ENCODE measurements at regions not wholly inside any gene's neighbourhood (a gene's known extent, or its start where the extent isn't known, plus 50 kb on each side); places are given as distances from the start of the nearest gene placed in this dataset.

GRCh38 chr11:37406651-37407050 lies 808.6 kb upstream of the RAG2 start:
- no peak for DNase-seq (ENCODE audit: extremely low read depth in 1 of 2, low read depth in 1 of 2)

GRCh38 chr11:37404231-37404630 lies 806.2 kb upstream of the RAG2 start:
- no peak for DNase-seq (ENCODE audit: extremely low read depth in 1 of 2, low read depth in 1 of 2)

GRCh38 chr11:37402663-37403062 lies 804.6 kb upstream of the RAG2 start:
- no peak for DNase-seq (ENCODE audit: extremely low read depth in 1 of 2, low read depth in 1 of 2)

GRCh38 chr11:37394236-37394870 lies 796.3 kb upstream of the RAG2 start:
- DNase-seq (ENCODE audit: extremely low read depth in 1 of 2, low read depth in 1 of 2) = no peak

- no peak for DNase-seq (ENCODE audit: extremely low read depth in 1 of 2, low read depth in 1 of 2)
Measured at GRCh38 chr11:37391615-37392014, 793.6 kb upstream of the RAG2 start.

GRCh38 chr11:37390576-37391083 lies 792.6 kb upstream of the RAG2 start:
- no peak for DNase-seq (ENCODE audit: extremely low read depth in 1 of 2, low read depth in 1 of 2)

- DNase-seq (ENCODE audit: extremely low read depth in 1 of 2, low read depth in 1 of 2) = no peak
Measured at GRCh38 chr11:37378958-37379357, 780.9 kb upstream of the RAG2 start.

- DNase-seq (ENCODE audit: extremely low read depth in 1 of 2, low read depth in 1 of 2) = no peak
Measured at GRCh38 chr11:37372667-37373066, 774.6 kb upstream of the RAG2 start.

GRCh38 chr11:37371346-37371970 lies 773.4 kb upstream of the RAG2 start:
- no peak for DNase-seq (ENCODE audit: extremely low read depth in 1 of 2, low read depth in 1 of 2)

GRCh38 chr11:37370817-37371216 lies 772.8 kb upstream of the RAG2 start:
- no peak for DNase-seq (ENCODE audit: extremely low read depth in 1 of 2, low read depth in 1 of 2)

- DNase-seq (ENCODE audit: extremely low read depth in 1 of 2, low read depth in 1 of 2) = no peak
Measured at GRCh38 chr11:37364246-37364839, 766.3 kb upstream of the RAG2 start.

- no peak for DNase-seq (ENCODE audit: extremely low read depth in 1 of 2, low read depth in 1 of 2)
Measured at GRCh38 chr11:37353192-37353591, 755.2 kb upstream of the RAG2 start.

- DNase-seq (ENCODE audit: extremely low read depth in 1 of 2, low read depth in 1 of 2) = no peak
Measured at GRCh38 chr11:37352485-37352884, 754.4 kb upstream of the RAG2 start.

- no peak for DNase-seq (ENCODE audit: extremely low read depth in 1 of 2, low read depth in 1 of 2)
Measured at GRCh38 chr11:37343290-37343689, 745.3 kb upstream of the RAG2 start.

GRCh38 chr11:37336401-37336800 lies 738.4 kb upstream of the RAG2 start:
- DNase-seq (ENCODE audit: extremely low read depth in 1 of 2, low read depth in 1 of 2) = no peak

- DNase-seq (ENCODE audit: extremely low read depth in 1 of 2, low read depth in 1 of 2) = no peak
Measured at GRCh38 chr11:37333345-37333744, 735.3 kb upstream of the RAG2 start.

GRCh38 chr11:37323843-37324242 lies 725.8 kb upstream of the RAG2 start:
- no peak for DNase-seq (ENCODE audit: extremely low read depth in 1 of 2, low read depth in 1 of 2)

- no peak for DNase-seq (ENCODE audit: extremely low read depth in 1 of 2, low read depth in 1 of 2)
Measured at GRCh38 chr11:37322333-37323194, 724.5 kb upstream of the RAG2 start.

- no peak for DNase-seq (ENCODE audit: extremely low read depth in 1 of 2, low read depth in 1 of 2)
Measured at GRCh38 chr11:37320921-37321320, 722.9 kb upstream of the RAG2 start.

- no peak for DNase-seq (ENCODE audit: extremely low read depth in 1 of 2, low read depth in 1 of 2)
Measured at GRCh38 chr11:37317803-37318202, 719.8 kb upstream of the RAG2 start.

- no peak for DNase-seq (ENCODE audit: extremely low read depth in 1 of 2, low read depth in 1 of 2)
Measured at GRCh38 chr11:37313266-37313665, 715.2 kb upstream of the RAG2 start.

All from stimulated activated CD8-positive, alpha-beta memory T cell treated with anti-CD3 and anti-CD28 coated beads, Interleukin-7, amount 100 ng/mL, for 48 hours (primary cell).